Stimulated activated CD8-positive, alpha-beta memory T cell treated with anti-CD3 and anti-CD28 coated beads, Interleukin-12 subunit alpha, Interleukin-12 subunit beta, amount 100 ng/mL, for 1 hour (primary cell): ENCODE measurements at regions not wholly inside any gene's neighbourhood (a gene's known extent, or its start where the extent isn't known, plus 50 kb on each side); places are given as distances from the start of the nearest gene placed in this dataset.

Experiments
- DNase-seq: peaks from one replicate; pipeline ENCODE4 v3.0.0-alpha.2; 2020; ENCODE audit warnings: low read depth

DNA sequence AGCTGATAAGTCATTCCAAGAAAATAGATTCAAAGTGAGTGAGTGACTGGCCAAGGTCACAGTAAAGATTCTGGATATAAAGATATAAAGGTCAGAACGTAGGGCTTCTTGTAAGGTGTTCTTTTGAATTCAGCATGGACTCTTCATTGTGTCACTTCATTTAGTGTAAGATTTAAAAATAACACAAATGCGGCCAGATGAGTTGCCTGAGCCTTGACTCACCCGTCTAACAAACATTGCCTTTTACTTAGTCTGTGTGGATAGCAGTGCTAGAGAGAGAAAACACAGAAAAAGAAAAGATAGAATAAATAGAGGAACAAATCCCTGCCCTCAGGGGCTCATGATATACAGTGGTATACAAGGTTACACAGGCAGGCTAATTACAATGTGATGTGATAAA, 223.4 kb downstream of the PLPP3 start:
- no peak for DNase-seq

DNA sequence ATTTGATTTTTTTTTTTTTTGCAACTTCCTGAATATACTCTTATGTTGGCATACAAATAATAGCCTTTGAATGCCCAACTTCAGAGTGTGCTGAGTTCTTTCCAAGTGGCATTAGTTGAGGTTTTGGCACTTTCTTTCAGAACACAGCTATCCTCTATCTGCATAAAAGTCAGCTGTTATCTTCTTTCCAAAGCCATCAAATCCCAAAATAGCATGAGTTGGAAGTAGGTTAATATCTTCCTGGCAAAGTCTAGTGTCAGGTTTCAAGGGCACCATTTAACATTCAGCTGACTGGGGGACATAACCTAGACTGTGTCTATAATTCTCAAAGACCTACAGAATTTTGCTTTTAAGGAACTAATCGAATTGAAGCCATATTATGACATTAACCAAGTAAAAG, 223.9 kb downstream of the PLPP3 start:
- DNase-seq = no peak

DNA sequence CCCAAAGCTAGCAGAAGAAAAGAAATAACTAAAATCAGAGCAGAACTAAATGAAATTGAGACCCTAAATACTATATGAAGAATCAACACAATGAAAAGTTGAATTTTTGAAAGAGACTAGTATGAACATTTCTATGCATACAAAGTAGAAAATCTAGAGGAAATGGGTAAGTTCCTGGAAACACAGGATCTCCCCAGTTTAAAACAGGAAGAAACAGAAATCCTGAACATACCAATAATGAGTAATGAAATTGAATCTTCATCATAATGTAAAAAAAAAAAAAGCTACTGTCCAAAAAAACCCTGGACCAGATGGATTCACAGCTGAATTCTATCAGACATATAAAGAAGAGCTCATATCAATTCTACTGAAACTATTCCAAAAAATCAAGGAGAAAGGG, 233.5 kb downstream of the PLPP3 start:
- no peak for DNase-seq

DNA sequence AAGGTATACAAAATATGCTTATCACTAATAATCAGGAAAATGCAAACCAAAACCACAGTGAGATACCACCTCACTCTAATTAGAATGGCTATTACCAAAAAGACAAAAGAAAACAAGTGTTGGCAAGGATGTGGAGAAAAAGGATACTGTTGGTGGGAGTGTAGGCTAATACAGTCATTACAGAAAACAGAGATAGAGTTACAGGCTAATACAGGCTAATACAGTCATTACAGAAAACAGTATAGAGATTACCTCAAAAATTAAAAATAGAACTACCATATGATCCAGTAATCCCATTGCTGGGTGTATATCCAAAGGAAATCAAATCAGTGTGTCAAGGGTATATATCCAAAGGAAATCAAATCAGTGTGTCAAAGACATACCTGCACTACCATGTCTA, 238.4 kb downstream of the PLPP3 start:
- DNase-seq = no peak

DNA sequence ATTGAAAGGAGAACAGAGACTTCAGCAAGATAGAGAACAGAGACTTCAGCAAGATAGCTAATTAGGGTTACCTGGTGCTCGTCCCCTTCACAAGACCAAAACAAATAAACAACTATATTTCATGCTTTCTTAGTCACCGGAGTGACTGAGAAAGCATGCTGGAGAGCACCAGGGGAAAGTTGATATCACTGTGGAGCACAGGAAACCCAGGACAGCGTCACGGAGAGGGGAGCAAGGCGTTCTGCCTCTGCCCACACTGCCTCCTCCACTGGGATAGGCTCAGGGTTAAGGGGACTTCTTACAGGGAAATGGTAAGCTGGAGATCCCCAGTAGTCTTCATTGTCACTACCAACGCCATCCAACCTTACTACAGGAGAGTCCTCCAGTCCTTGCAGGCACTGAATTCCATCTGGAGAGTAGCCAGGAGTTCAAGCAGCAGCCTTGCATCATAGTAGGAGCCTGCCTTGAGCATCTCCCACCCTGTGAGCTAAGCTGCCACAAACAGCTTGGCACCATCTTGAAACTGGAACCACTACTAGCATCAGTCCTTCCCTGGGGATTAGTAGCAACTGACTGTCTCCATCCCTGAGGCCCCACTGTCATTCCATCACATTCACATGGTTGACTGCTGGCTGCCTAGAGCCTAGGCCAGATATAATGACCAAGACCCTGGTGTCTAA, 239.4 kb downstream of the PLPP3 start:
- no peak for DNase-seq

DNA sequence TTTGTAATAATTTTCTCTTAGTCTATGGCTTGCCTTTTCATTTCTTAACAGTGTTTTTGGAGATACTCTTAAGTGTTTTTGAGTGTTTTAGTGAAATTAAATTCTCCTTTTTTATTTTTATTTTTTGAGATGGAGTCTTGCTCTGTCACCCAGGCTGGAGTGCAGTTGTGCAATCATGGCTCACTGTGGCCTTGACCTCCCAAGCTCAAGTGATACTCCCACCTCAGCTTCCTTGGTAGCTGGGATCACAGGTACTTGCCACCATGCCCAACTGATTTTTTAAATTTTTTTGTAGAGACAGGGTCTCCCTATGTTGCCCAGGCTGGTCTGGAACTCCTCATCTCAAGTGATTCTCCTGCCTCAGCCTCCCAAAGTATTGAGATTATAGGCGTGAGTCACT, 240.3 kb downstream of the PLPP3 start:
- DNase-seq = no peak

DNA sequence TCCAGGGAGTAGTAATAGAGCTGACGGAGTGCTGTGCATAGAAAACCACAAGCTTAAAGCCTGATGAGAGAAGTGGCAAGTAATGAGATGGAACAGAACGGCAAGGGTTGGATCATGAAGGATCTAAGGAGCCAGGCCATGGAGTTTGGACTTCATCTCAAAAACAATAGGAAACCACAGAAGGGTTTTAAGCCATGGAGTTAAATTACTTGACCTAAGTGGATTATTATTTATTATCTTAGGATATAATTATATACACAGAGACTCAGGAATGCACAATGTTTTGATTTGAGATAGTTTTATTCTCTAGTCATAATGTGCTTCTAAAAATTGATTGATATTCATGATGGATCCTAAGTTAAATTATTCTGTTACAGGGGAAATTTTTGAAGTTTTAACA, 242.4 kb downstream of the PLPP3 start:
- no peak for DNase-seq

DNA sequence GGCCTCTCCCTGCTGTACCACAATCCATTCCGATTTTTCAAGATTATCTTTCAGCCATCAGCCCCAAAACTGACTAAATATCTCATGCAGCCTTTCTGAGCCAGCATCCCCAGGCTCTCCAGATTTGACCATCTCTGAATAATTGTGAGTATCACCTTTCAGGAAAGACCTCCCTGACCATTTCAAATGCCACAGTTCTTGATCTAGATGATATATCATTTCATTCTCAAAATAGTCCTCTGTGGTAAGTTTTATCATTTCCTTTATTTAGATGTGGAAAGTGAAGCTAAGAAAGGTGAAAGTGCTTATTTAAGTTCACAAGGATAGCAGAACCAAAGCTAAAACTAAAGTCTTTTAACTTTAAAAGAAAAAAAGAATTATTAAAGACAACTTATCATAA, 244.0 kb downstream of the PLPP3 start:
- DNase-seq = no peak

DNA sequence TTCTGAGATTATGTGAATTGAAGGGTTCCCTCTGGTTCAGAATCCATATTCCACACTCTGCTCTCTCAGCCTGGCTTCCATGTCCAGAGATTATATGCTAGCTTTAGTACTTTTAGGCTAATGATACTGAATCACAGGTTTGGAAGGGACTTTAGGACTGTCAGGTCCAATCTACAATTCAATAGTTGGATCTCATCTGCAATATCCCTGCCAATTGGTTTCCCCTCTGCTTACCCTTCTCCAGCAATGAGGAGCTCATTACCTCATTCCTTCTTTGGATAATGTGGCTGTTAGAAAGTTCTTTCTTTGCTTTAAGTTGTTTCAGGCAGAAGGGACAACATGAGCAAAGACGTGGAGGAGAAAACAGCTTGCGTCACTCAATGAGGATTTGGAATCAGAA, 245.3 kb downstream of the PLPP3 start:
- no peak for DNase-seq

DNA sequence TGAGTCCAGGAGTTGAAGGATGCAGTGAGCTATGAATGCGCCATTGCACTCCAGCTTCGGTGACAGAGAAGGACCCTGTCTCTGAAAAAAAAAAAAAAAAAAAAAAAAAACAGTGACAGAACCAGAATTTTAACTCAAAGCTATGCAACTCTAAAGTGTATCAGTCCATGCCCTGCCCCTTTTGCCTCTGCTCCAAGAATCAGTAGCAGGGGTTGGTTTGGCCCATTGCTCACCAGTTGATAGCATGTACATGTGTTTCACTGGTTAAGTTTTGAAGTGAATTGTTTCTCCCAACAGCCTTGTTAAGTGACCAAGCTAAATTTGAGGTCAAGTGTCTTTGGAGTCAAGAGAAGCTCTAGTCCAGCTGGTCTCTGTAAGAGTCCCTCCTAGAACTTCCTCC, 245.9 kb downstream of the PLPP3 start:
- no peak for DNase-seq

DNA sequence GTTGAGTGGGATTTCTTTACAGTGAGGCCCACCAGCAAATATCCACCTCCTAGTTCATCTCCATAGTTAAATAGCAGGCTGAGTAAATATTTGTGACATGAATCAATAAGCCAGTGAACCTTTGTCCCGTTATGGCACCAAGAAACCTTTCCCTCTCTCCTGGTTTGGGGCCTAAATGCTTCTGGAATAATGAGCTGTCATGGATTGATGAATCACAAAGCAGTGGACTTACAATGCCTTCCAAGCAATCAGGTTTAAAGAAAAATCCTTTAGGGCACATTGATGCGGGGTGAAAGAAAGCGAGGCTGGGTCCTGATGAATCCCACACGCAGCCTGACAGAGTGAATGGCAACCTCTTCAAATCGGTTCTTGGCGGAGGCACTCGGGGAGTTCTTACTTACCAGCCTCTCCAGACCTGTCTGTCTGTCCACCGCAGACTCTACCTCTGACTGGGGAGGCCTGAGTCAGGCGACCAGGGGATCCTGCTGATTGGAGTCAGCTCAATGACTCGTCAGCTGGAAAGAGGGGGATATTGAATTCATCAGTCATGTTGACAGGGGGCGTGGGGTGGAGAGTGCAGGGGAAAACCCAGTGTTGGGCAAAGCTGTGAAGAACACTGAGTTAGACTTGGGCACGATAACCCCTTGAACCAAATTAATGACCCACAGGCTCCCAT, 247.3 kb downstream of the PLPP3 start:
- no peak for DNase-seq

DNA sequence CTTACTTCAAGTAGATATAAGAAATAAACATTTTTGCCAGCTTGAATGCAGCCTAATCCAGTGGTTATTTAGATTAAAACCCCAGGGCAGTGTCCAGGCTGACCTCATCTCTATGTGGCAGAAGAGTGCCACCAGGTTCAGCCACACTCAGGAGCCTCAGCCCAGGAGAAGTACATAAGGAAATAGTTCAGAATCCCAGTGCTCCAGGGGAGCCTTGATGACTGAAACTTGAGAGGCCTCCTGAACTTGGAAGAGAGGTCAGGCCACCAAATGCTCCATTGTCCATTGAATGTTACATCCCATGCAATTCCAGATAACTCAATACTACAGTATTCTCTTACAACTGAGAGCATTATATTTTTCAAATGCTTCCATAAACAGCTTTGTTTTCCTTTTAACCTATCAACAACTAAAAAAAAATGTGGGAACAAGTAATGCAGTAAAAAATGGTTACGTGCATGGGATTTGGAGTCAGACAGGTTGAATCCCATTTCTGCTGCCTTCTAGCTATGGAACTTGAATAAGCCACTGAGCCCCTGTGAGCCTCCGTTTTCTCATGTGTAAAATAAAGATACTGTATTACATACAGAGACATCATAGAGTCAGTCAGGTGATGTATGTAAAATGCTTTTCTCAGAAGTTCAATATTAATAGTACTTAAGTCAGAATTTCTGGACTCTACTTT, 248.0 kb downstream of the PLPP3 start:
- DNase-seq = no peak

DNA sequence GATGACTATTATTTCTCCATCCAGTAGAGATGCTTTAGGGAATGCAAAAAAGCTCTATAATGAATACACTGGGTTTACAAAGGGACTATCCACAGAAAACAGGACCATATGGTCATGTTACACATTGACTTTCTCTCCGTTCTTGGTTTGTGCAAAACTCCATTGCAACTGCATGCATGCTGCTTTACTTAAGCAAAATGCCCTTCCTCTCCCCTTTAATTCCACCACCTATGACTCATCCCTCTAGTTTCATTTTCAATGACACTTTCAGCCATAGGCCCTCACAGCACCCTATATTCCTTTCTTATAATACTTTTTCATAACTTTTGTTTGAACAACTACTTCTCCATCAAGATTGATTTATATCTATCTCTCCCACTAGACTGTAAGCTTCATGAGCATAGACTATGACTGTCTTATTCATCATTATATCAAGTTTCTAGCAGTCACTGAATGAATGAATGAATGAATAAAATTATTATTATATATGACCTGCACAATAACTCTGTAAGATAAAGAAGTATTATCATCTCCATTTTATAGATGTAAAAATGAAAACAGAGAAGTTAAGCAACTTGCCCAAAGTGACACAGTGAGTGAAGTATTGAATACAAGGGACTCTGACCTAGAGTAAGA, 248.9 kb downstream of the PLPP3 start:
- no peak for DNase-seq

DNA sequence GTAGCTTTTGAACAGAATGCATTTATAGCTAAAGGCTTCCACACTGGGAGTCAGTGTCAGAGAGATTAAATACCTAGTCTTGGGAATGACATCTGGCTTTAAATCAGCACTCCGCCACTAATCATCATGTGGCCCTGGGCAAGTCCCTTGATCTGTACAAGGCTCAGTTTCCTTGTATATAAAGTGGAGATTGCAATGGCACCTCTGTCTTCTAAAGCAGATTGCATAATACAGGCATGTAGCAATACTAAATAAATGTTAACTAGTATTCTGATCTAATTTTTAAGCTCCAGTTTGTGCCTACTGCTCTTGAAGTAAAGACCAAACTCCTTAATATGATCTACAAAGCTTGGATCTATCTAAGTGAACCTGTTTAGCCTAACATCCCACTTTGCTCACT, 249.4 kb downstream of the PLPP3 start:
- no peak for DNase-seq

DNA sequence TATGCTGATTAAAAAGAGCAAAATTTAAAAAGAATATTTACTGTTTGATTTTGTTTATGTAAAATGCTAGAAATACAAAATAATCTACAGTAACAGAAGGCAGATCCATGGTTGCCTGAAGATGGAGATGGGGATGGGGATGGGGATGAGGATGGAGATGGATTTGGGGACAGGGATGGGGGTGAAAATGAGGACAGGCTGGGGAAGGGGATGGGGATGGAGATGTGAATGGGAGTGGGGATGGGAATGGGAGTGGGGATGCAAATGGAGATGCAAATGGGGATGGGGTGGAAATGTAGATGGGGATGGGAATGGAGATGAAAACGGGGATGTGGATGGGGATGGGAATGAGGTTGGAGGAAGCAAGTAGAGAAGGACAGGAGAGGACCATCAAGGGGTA, 252.2 kb downstream of the PLPP3 start:
- no peak for DNase-seq

DNA sequence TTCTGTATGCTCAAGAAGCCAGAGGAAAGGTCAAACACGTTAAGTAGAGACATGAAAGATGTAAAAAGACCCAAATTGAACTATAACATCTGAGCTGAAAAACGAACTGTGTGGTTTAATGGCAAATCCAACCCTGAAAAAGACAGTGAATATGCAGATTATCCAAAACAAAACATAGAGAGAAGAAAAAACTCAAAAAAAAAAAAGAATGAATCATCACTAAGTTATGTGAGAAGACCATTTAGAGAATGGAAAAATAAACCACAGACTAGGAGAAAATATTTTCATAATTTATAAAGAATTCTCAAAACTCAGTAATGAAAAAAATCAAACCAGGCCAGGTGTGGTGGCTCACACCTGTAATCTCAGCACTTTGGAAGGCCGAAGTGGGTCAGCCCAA, 253.3 kb downstream of the PLPP3 start:
- DNase-seq = no peak

DNA sequence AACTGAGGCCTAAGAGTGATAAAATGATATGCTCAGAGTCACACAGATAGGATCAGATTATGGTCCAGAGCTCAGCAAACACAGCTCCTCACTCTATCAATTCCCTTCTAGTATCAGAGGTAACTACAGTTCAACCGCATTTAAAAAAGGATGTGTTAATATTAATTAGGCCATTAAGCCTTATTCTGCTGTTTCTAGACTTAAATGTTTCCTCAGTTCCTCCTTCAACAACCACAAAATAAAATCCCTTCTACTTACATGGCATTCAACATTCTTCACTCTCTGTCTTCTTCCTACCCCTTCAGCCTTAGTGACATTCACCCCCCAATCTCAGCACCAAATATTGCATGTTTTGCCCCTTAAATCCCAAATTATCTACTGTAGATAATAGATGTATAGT, 254.9 kb downstream of the PLPP3 start:
- DNase-seq = no peak

DNA sequence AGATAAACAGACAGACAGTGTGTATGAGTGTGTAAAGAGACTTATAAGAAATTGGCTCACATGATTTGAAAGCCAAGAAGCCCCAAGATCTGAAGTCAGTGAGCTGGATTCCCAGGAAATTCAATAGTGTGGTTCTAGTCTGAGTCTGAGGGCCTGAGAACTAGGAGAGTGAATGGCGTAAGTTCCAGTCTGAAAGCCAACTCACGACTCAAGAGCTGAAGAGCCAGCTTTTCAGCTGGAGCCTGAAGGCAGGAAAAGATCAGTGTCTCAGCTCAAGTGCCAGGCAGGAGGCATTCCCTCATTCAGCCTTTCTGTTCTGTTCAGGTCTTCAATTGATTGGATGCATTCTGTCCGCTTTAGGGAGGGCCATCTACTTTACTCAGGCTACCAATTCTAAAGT, 257.2 kb downstream of the PLPP3 start:
- no peak for DNase-seq

DNA sequence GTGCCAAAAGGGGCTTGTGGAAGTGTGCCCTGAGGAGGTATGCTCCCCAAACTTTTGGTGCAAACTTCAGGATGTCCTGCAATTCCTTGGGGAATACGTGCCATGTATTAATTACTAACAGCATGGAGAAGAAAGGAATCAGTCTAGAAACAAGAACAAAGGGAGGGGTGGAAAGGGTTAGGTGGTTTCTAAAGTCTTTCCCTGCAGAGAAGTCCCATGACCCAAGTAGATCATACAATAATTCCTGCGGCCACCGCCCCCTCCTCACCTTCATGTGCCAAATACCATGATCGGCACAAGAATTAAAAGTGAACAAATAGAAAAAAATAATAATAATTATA, 258.2 kb downstream of the PLPP3 start:
- no peak for DNase-seq

DNA sequence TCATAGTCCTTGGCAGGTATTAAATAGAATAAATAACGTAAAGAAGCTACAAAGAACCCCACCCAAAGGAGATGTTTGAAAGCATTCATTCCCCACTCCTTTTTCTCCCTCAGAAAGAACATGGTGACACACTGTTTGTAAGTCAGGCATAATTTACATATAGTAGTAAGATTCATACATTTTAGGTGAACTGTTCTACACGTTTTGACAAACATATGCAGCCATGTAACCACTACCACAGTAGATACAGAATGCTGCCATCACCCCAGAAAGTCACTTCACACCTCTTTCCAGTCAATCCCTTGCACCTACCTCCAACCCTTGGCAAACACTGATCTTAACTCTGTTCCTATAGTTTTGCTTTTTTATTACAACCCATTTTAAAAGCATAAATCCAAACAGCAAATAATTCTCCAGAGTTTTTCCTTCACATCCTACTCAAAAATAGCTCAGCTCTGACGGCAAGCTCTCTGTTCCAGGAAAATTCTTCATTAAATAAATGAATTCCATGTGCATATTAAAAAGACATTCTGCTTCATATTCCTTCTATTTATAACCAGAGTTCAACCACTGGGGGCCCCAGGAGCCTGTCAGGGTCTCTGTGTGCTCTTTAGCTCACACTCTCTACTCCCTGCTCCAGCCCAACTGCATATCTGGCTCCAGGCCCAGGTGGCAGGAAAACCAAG, 258.8 kb downstream of the PLPP3 start:
- no peak for DNase-seq

DNA sequence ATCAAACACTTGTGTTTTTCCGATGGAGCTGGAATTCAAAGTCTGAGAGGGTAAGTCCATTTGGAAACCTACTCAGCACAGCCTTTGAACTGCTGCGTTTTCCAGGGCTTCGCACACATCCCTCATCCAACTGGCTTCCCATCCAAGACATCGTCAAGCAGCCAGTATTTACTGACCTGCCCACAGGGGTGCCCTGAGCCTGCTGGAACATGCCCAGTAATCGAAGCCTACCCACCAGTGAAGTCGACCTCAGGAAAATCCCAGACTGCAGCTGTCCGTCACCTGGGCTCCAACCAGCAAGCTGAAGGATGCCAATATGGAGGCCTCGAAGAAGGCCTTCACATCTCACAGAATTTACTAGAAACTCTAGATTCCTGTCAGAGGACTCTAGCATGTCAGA, 261.6 kb downstream of the PLPP3 start:
- no peak for DNase-seq

DNA sequence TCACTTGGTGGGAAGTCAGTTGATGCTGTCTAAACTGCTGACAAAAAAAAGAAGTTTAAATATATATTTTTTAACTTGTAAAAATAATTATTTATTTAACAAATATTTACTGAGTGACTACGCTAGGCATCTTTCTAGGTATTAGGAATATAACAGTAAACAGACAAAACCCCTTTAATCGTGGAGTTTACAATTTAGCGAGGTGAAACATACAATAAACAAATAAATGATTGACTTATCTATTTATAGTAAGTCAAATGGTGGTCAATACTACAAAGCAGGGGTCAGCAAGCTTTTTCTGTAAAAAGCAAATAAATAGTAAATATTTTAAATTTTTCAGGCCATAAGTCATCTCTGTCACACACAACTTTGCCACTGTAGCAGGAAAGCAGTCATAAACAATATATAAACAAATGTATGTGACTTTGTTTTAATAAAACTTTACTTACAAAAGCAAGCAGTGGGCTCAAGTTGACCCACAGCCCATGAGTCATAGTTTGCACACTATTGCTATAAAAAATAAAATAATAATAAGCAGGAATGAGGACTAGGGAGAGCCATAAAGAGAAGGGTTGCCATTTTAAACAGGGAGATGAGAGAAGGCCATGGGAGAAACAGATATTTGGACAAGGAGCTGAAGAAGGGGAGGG, 263.9 kb downstream of the PLPP3 start:
- no peak for DNase-seq
